Neuronal stem cell (in vitro differentiated cells): ENCODE measurements at regions not wholly inside any gene's neighbourhood (a gene's known extent, or its start where the extent isn't known, plus 50 kb on each side); places are given as distances from the start of the nearest gene placed in this dataset.

Source experiments
- DNase-seq: peaks from one replicate; pipeline ENCODE4 v3.0.0-alpha.2; 2013; ENCODE audit warnings: low spot score
- H2AFZ ChIP-seq: one replicate; pipeline ENCODE4 v1.6.1; 2013; ENCODE audit warnings: mild to moderate bottlenecking, low read length, inconsistent platforms
- H2AK5ac ChIP-seq: 2 replicates; pipeline ENCODE4 v1.6.1; 2013; ENCODE audit warnings: low read depth, mild to moderate bottlenecking, inconsistent platforms, low read length, moderate library complexity, mixed read lengths
- H2BK120ac ChIP-seq: 2 replicates; pipeline ENCODE4 v1.6.1; 2013; ENCODE audit warnings: low read depth, mild to moderate bottlenecking, inconsistent platforms, low read length, moderate library complexity, mixed read lengths
- H2BK12ac ChIP-seq: one replicate; pipeline ENCODE4 v1.6.1; 2013; ENCODE audit warnings: low read length, inconsistent platforms
- H2BK15ac ChIP-seq: 2 replicates; pipeline ENCODE4 v1.6.1; 2013; ENCODE audit warnings: mild to moderate bottlenecking, low read length, inconsistent platforms, mixed read lengths
- H2BK5ac ChIP-seq: one replicate; pipeline ENCODE4 v1.6.1; 2013; ENCODE audit warnings: inconsistent platforms, mild to moderate bottlenecking, low read length, moderate library complexity
- H3K14ac ChIP-seq: one replicate; pipeline ENCODE4 v1.6.1; 2013; ENCODE audit warnings: low read length, inconsistent platforms
- H3K18ac ChIP-seq: 2 replicates; pipeline ENCODE4 v1.6.1; 2013; ENCODE audit warnings: low read length, inconsistent platforms
- H3K23ac ChIP-seq: 2 replicates; pipeline ENCODE4 v1.6.1; 2013; ENCODE audit warnings: low read depth, mild to moderate bottlenecking, mixed read lengths, low read length, inconsistent platforms; ENCODE audit not compliant: poor library complexity
- H3K27ac ChIP-seq: replicated peaks from 3 replicates; pipeline ENCODE4 v1.5.1; 2013; ENCODE audit warnings: low read length, inconsistent platforms
- H3K27me3 ChIP-seq, 3 experiments: 2 replicates each; pipeline ENCODE4 v1.6.1; 2013; ENCODE audit warnings: low read length in 3 of 3, mild to moderate bottlenecking in 2 of 3, inconsistent platforms in 1 of 3, low read depth in 1 of 3, mixed read lengths in 1 of 3, moderate library complexity in 1 of 3; ENCODE audit not compliant: control insufficient read depth in 3 of 3, insufficient read depth in 3 of 3
- H3K36me3 ChIP-seq, 2 donors: replicated peaks in 1 of 2; 2 replicates each; pipeline ENCODE4 v1.6.1; 2013; ENCODE audit warnings: low read length in 2 of 2; ENCODE audit not compliant: control insufficient read depth in 2 of 2, insufficient read depth in 2 of 2
- H3K4ac ChIP-seq: 2 replicates; pipeline ENCODE4 v1.6.1; 2013; ENCODE audit warnings: inconsistent platforms, mild to moderate bottlenecking, low read length, moderate library complexity
- H3K4me1 ChIP-seq, 2 donors: 1 replicate in 1 of 2; 2 replicates in 1 of 2; pipeline ENCODE4 v1.6.1; 2013; ENCODE audit warnings: low read length in 2 of 2, low read depth in 1 of 2; ENCODE audit not compliant: control insufficient read depth in 2 of 2, insufficient read depth in 1 of 2
- H3K4me2 ChIP-seq: one replicate; pipeline ENCODE4 v1.6.1; 2013; ENCODE audit warnings: mild to moderate bottlenecking, low read length, inconsistent platforms; ENCODE audit not compliant: insufficient read depth, poor library complexity, severe bottlenecking
- H3K4me3 ChIP-seq, 2 donors: 2 replicates each; pipeline ENCODE4 v1.5.1; 2013; ENCODE audit warnings: low read length in 2 of 2, mild to moderate bottlenecking in 2 of 2, inconsistent platforms in 1 of 2, moderate library complexity in 1 of 2
- H3K79me1 ChIP-seq: one replicate; pipeline ENCODE4 v1.6.1; 2013; ENCODE audit warnings: low read depth, mild to moderate bottlenecking, inconsistent platforms, low read length, moderate library complexity
- H3K9ac ChIP-seq: one replicate; pipeline ENCODE4 v1.6.1; 2013; ENCODE audit warnings: mild to moderate bottlenecking, low read depth, low read length, inconsistent platforms; ENCODE audit not compliant: poor library complexity
- H3K9me3 ChIP-seq, 2 donors: replicated peaks in 1 of 2; 2 replicates each; pipeline versions ENCODE3 to v1.6.1; 2013; ENCODE audit warnings: low read length in 2 of 2, mild to moderate bottlenecking in 2 of 2, inconsistent platforms in 1 of 2, low read depth in 1 of 2, mixed read lengths in 1 of 2, moderate library complexity in 1 of 2; ENCODE audit not compliant: control insufficient read depth in 2 of 2, insufficient read depth in 1 of 2
- H4K8ac ChIP-seq: one replicate; pipeline ENCODE4 v1.6.1; 2013; ENCODE audit warnings: low read depth, mild to moderate bottlenecking, inconsistent platforms, low read length, moderate library complexity
- H4K91ac ChIP-seq: one replicate; pipeline ENCODE4 v1.6.1; 2013; ENCODE audit warnings: low read length, low read depth, mild to moderate bottlenecking, inconsistent platforms; ENCODE audit not compliant: poor library complexity
- WGBS, 2 donors: extraction: QIAGEN DNeasy Blood & Tissue Kit; methylation state at CpG; one replicate each; pipeline ENCODE4 v1.1.7; 2013; ENCODE audit warnings: missing lambda C conversion rate in 2 of 2, mixed read lengths in 1 of 2; ENCODE audit not compliant: insufficient read length in 2 of 2, insufficient replicate concordance in 1 of 2; ENCODE audit errors: extremely low coverage in 2 of 2; 5-methylcytosine and 5-hydroxymethylcytosine counted together

DNA sequence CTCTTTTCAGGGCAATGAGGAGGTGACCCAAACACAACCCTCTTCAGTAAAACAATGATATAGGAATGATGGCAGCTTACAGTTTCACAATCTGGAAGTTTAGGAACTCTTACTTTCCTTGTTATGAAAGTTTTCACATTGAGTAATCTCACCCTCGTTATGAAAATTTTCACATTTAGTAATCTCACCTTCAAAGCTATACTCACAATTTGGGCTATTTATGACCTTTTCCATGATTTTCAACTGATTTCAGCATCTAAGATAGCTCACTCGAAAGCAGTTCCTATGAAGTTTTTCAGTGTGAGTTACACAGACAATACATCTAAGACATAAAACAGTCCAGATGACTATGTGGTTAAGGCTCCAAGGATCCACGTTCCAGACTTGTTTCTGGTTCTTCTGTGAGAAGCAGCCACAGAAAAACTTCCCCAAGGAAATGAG is 57.1 kb downstream of the FOXD1 start:
- no peak overlapping the region for H3K4me3 ChIP-seq
- H3K79me1 ChIP-seq: no peaks in the 10 kb centered on the region
- H2AFZ ChIP-seq: no peak overlapping the region
- H3K4ac ChIP-seq: no peak overlapping the region
- H2BK120ac ChIP-seq: no peak overlapping the region
- peaks cover 0 to 2% of the 10 kb centered on the region in 2 donors for H3K4me1 ChIP-seq
- no peaks in the 10 kb centered on the region for H3K36me3 ChIP-seq
- H2BK5ac ChIP-seq: no peak overlapping the region
- no peak overlapping the region for H3K4me2 ChIP-seq
- no CpG with 5 or more reads among the region's 3 CpGs for WGBS, 2 donors
- no peak overlapping the region for H4K91ac ChIP-seq
- no peak overlapping the region for H2AK5ac ChIP-seq
- no peak overlapping the region for H3K18ac ChIP-seq
- DNase-seq: no peak
- no peaks in the 10 kb centered on the region for H3K9me3 ChIP-seq
- H3K14ac ChIP-seq: no peak overlapping the region
- H2BK15ac ChIP-seq: no peak overlapping the region
- no peak overlapping the region for H2BK12ac ChIP-seq
- no peak overlapping the region for H3K23ac ChIP-seq
- H3K9ac ChIP-seq: no peak overlapping the region
- H3K27ac ChIP-seq: no peak overlapping the region
- H3K27me3 ChIP-seq: peaks cover 0 to 5% (median 0%) of the 10 kb centered on the region in 3 experiments
- H4K8ac ChIP-seq: no peak overlapping the region

- Histone ChIP-seq H3K4me2 (no peak overlapping the region), H3K4ac (no peak overlapping the region), H4K91ac (no peak overlapping the region)
Observed at GRCh38 chr5:73390972-73391371, 57.6 kb downstream of the FOXD1 start.

DNA sequence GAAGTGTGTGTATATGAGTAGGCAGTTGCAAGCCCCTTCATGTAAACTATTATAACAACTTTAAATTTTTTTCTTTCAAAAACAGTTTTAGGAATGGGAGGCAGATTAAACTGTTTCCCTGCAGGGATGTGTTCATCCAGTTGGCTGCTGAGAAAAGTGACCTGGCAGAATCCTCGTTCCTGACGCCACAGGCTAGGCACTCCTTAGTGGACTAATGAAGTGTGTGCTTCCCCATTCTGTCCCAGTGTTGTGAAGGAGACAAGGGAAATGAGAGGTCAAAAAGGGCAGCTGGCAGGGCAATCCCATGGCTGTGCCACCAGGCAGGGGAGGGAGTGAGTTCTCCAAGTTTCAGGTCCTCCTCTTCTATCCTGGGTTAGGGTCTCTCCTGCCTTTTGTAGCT is 59.8 kb downstream of the FOXD1 start:
- WGBS, 2 donors: no CpG with 5 or more reads among the region's 2 CpGs
- Histone ChIP-seq H3K27ac (no peak overlapping the region), H2AK5ac (no peak overlapping the region), H3K4ac (no peak overlapping the region), H2AFZ (no peak overlapping the region), H4K8ac (no peak overlapping the region), H3K4me3 (no peak overlapping the region), H3K9me3 (peaks cover 0 to 3% of the 10 kb centered on the region in 2 donors), H3K4me2 (no peak overlapping the region), H2BK5ac (no peak overlapping the region), H3K23ac (no peak overlapping the region), H2BK12ac (no peak overlapping the region), H3K36me3 (no peaks in the 10 kb centered on the region), H3K4me1 (peaks cover 0 to 2% of the 10 kb centered on the region in 2 donors), H3K14ac (no peak overlapping the region), H3K27me3 (peaks cover 0 to 5% (median 0%) of the 10 kb centered on the region in 3 experiments), H2BK15ac (no peak overlapping the region), H2BK120ac (no peak overlapping the region), H3K18ac (no peak overlapping the region), H3K79me1 (no peaks in the 10 kb centered on the region), H3K9ac (no peak overlapping the region), H4K91ac (no peak overlapping the region)
- no peak for DNase-seq

More at GRCh38 chr5:73390972-73391371, 57.6 kb downstream of the FOXD1 start:
- Histone ChIP-seq H3K4me1 (peaks cover 0 to 2% of the 10 kb centered on the region in 2 donors), H3K14ac (no peak overlapping the region), H3K23ac (no peak overlapping the region), H3K9ac (no peak overlapping the region), H2BK120ac (no peak overlapping the region), H2AFZ (no peak overlapping the region), H3K27ac (no peak overlapping the region), H3K4me3 (no peak overlapping the region), H2BK15ac (no peak overlapping the region), H2BK12ac (no peak overlapping the region), H3K79me1 (no peaks in the 10 kb centered on the region), H2AK5ac (no peak overlapping the region), H3K27me3 (peaks cover 0 to 5% (median 0%) of the 10 kb centered on the region in 3 experiments), H4K8ac (no peak overlapping the region), H3K18ac (no peak overlapping the region), H2BK5ac (no peak overlapping the region), H3K36me3 (no peaks in the 10 kb centered on the region), H3K9me3 (no peaks in the 10 kb centered on the region)
- no CpG with 5 or more reads among the region's 2 CpGs for WGBS, 2 donors
- no peak for DNase-seq

- no peaks in the 10 kb centered on the region for H3K36me3 ChIP-seq
- H3K27ac ChIP-seq: no peak overlapping the region
- H2AK5ac ChIP-seq: no peak overlapping the region
- H3K4me3 ChIP-seq: no peak overlapping the region
- no peak overlapping the region for H3K4ac ChIP-seq
- no peaks in the 10 kb centered on the region for H3K79me1 ChIP-seq
- H3K4me2 ChIP-seq: no peak overlapping the region
- H2BK120ac ChIP-seq: no peak overlapping the region
- H2AFZ ChIP-seq: no peak overlapping the region
- no peak overlapping the region for H2BK12ac ChIP-seq
- no CpG with 5 or more reads among the region's 4 CpGs for WGBS, 2 donors
- no peak overlapping the region for H4K91ac ChIP-seq
- H2BK15ac ChIP-seq: no peak overlapping the region
- no peak overlapping the region for H3K23ac ChIP-seq
- H3K4me1 ChIP-seq: peaks cover 0 to 2% of the 10 kb centered on the region in 2 donors
- H3K27me3 ChIP-seq: peaks cover 0 to 5% (median 2%) of the 10 kb centered on the region in 3 experiments
- DNase-seq: no peak
- H2BK5ac ChIP-seq: no peak overlapping the region
- no peak overlapping the region for H3K14ac ChIP-seq
- no peak overlapping the region for H3K18ac ChIP-seq
- H3K9me3 ChIP-seq: peaks cover 0 to 5% of the 10 kb centered on the region in 2 donors
- no peak overlapping the region for H4K8ac ChIP-seq
- no peak overlapping the region for H3K9ac ChIP-seq
Observed at GRCh38 chr5:73388306-73388684, 60.3 kb downstream of the FOXD1 start.
